Stimulated activated CD4-positive, alpha-beta T cell treated with anti-CD3 and anti-CD28 coated beads, TNF-alpha, amount 100 ng/mL, for 24 hours (primary cell): ENCODE measurements at regions not wholly inside any gene's neighbourhood (a gene's known extent, or its start where the extent isn't known, plus 50 kb on each side); places are given as distances from the start of the nearest gene placed in this dataset.

Experiments used
- DNase-seq, 3 experiments: peaks; one replicate each; pipeline ENCODE4 v3.0.0-alpha.2; 2020; ENCODE audit warnings: low read depth in 3 of 3

DNA sequence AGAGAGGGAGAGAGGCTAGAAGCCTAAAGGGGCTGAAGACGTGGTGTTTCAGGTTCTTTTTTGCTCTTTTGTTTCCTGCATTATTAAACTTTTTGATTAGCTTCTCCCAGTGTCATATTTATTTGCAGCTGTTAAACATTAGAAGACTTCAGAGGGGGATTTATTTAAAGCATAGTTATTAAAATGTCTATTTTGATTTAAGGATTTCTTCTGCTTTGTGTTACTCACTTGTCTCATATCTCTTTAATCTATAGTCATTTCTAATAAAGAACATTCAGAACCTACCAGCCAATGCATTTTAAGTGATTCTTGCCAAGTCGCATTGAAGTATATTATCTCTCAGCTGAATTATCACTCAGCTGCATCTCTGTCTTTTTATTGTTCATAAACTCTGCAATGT lies 152.0 kb upstream of the DYRK2 start:
- DNase-seq: no peak

DNA sequence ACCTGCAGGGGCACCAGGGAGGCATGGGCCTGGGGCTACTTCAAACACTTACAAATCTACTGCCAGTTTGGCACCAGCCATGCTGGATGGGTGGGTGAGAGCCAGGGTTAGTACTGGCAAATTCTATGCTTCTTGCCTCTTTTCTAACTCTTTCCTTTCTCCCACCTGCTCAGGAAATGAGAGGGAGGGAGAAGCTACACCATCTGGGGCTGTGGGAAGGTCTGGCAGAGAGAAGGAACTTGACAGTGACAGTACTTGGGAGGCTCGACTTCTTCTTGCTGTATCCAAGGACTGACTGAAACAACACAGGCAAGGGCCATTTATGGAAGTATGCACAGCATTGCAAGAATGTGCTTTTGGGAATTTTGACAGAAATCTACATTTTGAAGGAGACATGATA lies 149.6 kb upstream of the DYRK2 start:
- DNase-seq: no peak

DNA sequence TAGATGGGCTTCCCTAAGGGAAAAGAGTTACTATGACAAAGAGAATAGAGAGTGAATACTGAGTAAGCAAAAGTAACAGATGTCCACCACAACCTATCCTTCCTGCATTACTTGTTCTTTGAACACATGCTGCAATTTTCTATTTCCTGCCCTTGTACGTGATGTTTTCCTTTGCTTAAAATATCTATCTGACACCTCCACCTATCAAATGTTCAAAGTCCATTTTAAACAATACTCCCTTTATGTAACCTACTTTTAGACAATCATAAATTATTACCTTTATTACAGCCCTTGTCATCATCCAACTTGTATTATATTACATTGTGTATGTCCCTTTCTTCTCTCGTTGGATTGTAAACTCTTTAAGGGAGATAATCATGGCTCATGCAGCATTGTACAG lies 147.2 kb upstream of the DYRK2 start:
- no peak for DNase-seq

DNA sequence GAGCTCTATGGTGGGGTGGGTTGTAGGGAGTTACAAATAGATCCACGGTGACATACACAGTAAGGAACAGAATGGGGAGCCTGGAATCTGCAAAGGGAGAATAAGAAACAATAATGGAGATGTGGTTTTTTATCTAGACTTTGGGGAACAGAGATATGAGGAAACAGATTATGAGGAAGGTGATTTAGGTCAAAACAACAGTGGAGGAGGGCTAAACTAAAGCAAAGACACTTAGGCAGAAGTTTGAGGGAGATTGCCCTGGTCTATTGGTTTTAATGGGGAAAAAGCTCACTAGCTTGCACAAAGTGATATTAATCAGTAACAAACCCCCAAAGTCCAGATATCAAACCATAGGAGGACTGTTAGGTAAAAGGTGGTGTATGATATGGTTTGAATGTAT lies 144.5 kb upstream of the DYRK2 start:
- no peak for DNase-seq

DNA sequence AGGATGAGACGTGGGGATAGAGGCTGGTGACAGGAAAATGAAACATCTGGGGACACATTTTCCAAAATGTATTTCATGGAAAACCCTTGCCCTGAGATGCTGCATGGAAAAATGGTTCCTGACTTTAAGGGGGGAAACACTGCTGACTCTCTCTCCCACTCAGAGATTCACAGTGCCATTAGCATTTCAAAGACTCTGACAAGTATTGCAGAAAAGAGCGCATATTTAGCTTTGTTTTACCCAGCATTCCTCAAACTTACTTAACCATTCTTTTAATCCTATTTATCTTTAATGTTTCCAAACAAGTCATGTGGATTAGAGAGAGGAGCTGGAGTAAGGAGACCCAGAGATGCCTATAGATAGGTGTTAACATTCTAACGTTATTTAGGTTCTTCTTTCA lies 141.8 kb upstream of the DYRK2 start:
- no peak for DNase-seq

DNA sequence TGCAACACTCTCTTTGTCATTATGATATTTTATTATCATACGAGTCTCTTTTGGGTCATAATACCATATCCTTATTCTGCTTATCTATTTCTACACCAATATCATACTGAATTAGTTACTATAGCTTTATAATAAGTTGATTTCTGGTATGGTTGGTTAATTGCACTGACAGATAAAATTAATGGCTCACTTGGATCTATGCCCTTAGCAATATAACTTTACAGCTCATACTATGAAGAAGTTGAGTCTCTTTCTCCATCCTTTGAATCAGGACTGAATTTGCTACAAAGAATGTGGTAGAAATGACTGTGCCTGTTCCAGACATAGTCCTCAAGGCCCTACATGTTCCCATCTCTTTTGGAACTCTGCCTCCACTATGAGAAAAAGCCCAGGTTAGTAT lies 139.7 kb upstream of the DYRK2 start:
- no peak for DNase-seq

DNA sequence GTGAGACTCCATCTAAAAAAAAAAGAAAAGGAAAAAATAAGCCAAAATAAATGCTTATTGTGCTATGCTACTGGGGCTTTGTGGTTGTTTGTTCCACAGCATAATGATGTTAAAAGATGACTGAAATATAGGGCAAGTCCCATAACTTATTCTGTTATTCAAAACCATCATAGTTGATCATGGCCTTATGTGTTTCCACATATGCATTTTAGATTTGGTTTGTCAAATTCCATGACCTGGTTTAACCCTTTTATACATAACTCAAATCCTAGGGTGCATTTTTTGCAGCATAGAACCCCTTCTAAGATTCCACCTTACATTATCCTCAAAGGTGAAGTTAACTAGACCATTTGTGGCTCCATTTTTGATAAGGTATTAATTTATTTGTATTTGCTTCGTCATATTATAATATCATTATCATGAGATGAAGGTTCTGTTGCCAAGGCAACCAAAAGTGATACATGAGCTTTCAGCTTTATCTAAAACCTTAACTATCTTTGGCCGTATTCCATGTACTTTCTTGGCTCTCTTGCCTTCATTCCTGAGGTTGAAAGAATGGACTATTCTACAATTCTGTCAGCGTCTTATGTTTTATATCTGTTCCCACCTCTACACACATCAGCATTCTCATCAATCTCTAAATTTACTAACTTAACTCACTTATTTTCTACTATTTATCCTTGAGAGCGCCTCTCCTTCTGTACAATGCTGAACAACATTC lies 138.7 kb upstream of the DYRK2 start:
- DNase-seq: no peak

DNA sequence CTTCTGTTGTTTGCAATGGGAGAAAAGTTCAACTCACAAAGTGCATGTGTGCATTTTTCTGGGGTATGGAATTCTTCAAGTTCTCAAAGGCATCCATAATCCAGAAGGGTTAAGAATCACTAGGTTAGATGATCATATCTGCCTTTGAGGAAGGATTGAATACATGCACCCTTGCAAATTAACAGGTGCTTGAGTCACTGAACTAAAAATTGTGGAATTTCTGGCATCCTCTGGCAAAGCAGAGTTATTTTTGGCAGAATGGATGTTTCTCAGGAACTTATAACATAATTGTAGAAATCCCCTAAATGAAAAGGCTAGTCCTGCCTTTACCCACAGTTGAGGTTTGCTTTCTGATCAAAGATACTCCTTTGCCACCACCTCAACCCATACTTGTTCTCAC lies 136.5 kb upstream of the DYRK2 start:
- no peak for DNase-seq

DNA sequence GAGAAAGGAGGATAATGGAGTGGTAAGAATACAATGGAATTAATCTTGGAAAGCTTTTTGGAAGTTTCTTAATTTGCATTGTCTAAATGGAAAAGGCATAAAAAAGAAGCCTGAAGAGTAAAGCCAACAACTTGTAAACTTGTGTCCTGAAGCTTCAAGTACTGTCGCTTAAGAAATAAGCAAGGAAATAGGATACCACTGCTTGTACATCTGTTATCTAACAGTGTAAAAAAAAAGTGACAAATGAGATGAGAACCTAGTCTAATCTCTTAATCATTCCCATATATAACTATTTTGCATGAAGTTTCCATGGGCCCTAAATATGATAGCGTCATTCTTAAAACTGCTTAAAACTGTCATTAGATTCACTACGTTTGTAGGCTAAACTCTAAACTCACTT lies 134.0 kb upstream of the DYRK2 start:
- no peak for DNase-seq

DNA sequence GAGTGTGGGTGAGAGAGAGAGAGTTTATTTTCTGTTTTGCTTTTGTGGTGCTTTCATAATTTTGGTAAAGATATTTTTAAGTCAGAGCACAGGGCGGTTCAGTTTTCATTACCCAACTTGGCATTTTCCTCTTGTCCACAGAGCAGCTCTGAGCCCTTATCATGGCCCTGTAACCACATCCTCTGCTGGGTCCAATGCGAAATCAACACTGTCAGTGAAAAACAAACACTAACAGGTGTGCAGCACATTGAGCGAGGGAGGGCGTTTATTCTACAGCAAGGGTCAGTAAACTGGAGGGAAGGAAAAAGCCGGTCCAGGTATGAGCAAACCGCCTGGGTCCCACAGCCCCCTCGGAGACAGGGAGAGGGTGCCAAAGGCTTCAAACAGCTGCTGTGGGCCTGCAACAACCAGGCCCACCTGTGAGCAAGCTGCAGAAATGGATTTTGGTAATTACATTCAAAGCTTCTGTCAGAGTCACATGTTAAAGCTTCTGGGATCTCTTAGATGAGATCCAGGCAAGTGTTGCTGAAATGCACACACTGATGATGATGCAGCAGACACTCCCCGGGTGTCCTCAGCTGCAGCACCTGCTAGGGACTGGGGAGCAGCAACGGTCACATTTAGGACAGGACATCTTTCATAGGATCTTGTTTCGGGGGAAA lies 132.7 kb upstream of the DYRK2 start:
- no peak for DNase-seq

DNA sequence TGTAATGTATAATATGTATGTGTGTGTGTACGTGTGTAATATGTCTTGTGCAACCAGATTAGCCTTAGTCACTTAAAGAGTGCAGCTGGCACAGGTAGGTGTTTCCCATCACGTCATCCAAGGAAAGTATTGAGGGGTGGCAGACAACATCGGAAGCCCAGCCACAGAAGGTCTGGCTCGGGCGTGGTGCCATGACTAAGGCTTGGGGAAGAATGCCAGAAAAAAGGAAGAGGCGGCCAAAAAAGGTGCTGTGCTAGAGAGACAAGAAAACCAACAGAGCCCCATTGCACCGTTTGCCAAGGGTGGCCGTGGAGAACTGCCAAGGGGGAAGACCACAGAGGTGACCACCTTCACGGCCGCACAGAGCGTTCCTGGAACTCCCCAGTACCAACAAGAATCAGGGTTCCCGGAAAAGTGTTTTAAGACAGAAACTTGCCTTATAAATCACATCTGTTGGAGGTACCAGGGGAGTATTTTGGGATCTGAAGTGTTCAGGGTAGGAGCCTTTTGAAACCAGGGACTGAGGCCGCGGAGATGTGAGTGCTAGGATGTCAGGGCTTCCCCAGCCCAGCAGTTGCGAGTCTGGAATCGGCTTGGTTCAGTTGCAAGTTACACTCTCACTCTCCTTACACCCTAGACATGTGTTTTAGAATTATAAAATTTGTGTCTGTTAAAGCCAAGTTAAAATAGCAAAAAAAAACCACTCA lies 131.2 kb upstream of the DYRK2 start:
- no peak for DNase-seq

DNA sequence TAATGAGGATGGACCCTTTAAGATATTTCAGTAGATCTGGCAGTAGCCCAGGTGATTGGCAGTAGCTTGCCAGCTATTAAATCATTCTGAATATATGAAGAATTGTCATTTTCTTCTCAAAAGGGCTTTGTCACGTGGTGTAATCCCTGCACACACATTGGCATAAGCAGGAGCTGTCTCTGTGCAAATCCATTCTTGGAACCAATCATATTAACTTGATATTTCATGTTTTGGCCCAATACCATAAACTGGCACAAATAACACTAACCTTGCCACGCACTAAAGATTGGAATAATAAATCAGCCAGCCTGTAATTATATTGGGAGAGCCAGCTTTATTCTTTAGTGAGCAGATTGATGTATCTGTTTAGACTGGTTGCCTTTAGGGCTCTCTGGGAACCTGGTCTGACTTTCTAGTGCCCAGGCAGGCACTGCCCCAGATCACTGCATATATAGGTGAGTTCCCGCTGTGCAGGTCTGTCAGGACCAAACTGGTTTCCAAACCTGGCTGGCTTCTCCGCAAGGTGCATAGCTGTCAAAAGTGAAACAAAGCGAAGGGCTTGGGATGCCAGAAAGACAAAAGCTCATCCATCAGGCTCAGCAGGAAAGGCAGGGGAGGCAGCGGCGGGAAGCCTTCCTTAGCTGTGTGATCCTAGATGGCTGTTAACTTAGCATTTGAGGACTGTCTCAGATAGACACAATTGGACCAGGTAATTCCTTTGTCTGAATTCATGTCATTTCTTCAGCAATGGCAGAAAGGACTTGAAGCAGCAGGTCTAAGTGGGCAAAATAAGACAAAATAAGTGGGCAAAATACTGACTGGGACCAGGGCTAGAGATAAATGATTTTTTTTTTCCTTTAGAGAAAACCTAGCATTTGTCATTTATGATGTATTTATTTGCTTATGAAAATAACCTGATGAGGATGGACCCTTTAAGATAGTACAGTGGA lies 128.8 kb upstream of the DYRK2 start:
- no peak for DNase-seq

DNA sequence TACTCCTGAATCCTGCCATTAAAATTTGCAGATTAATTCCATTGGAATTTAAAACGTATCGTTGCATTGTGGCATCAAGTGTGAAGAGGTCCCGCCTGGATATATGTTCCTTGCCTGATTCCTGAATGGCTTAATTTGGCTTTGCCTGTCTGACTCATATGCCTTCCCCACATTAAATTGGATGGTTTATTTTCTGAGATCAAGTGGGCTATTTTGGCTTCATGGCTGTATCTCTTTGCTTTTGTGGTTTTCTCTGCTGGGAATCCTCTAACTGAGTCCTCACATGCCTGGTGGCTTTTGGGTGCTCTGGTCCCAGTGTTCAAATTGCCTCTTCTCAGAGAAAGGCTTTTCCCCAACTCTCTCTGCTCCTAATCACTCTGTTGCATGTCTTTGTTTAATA lies 127.9 kb upstream of the DYRK2 start:
- no peak for DNase-seq

DNA sequence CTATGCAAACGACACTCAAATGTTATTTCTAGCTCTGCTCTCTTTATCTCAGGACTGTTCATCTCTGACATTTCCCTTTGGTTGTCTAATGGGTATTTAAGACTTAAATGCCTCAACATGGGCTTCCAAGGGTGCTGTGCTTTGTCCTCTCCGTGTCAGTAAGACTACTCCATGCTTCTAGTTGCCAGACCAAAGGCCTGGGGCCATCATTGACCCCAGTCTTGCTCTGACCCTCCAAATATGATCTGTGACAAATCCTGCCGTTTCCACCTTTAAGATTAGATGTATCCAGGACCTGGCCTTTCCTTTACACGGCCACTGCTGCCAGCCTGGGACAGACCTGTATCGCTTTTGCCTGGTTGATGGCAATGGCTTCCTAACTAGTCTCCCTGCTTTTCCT lies 126.3 kb upstream of the DYRK2 start:
- DNase-seq: no peak

DNA sequence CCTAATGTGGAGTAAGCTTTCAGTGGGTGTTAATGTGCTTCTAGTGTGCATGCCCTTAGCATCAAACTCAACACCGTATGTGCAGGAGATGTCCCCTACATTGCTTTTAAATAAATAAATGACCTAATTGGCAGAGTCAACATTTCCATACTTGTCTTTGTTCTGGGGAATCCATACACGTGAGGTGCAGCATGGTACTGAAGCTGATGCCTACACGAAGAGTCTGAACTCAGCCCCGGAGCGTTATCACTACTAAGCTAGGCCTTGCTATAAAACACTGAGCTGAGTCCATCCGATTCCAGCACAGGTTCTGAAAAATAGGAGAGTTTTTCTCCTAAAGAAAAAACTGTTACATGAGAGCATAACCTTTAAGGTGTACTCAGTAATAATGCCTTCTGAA lies 125.0 kb upstream of the DYRK2 start:
- DNase-seq: no peak

DNA sequence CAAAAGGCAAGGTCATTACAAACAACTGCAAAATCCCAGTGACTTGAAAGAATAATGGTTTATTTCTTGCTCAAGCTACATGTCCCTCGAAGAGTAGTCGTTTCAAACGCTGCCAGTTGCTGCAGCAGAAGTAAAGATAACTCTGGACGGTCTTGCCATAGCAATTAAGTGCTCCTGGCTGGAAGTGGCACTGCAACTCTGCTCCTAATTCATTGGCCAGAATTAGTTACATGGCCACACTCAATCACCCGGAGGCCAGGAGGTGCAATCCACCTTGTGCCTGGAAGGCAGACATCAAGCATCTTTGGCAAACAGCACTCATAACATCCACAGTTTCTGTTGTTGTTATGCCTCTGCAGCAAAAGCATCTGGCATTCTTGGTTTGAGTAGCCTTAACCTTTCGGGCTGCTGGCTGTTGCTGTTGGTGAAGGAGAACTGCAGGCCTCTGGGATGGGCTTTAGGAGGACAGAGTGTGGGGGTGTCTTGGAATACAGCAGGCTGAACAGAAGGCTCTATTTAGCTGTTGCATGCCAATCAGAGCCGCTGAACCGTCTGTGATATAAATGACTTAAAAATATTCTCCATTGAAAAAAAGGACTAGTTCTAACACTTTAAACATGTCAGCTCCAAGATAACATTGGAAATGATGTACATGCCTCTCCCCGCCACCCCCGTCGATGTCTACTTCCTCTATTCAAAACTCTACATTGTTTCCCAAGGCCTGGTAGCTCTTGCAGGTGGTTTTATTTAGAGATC lies 123.5 kb upstream of the DYRK2 start:
- DNase-seq: no peak

DNA sequence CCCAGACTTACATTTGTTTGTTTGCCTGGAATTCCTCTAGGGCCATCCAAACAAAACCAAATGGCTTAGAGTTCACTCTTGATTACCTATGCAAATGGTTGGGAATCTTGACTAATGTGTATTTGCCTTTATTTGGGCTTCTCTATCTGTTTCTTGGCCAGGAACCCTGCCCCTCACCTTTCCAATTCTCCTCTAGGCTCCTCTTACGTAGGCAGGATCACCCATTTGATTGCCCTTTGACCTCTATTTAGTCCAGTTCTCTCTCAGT lies 123.0 kb upstream of the DYRK2 start:
- DNase-seq: no peak

DNA sequence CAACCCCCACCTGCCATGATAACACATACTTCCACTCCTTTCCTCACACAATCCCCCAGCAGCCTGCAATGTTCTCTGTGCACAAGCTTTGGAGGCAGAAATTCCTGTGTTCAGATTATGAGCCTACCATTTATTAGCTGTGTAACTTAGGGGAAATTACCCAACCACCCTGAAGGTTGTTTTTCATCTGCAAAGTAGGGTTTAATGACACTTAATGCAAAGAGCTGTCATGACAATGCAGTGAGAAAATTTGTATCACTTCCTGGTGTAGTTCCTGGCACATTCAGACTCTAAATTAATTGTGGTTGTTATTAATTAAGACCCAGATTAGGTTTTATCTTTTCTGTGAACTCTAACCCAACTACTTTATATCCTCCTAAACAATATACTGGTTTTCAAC lies 122.4 kb upstream of the DYRK2 start:
- no peak for DNase-seq

DNA sequence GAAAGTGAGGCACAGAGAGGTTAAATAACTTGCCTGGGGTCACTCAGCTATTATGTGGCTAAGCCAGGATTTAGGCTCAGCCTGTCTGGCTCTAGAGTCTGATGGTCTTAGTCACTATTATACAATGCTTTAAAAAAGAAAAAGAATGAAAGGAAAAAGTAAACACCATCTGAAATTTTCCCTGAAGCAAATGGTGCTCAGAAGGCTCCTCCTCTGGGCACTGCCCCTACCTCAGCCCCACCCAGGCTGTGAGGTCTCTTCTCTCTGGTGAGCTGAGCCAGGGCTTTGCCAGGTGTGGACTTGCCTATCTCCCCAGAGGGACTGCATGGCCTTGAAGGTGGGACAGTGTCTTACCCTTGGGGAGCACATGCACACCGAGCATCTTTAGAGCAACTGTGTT lies 117.5 kb upstream of the DYRK2 start:
- no peak for DNase-seq

DNA sequence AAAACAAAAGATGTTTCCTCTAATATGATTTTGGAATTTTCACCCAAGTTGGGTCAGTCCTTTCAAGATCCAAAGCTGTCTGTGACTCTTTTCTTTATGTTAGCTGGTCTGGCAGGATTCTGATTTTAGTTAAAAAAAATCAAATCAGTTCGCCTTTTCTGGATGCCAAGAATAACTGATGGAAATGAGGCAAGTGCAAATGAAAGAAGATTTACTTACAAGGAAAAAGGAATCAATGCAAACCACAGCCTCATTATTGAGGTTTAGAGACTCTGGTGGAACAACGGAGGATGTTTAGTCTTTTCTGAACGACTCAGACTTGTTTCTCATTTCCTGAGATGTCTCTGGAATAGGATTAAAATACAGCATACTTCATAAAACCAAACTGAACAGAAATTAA lies 117.0 kb upstream of the DYRK2 start:
- no peak for DNase-seq

DNA sequence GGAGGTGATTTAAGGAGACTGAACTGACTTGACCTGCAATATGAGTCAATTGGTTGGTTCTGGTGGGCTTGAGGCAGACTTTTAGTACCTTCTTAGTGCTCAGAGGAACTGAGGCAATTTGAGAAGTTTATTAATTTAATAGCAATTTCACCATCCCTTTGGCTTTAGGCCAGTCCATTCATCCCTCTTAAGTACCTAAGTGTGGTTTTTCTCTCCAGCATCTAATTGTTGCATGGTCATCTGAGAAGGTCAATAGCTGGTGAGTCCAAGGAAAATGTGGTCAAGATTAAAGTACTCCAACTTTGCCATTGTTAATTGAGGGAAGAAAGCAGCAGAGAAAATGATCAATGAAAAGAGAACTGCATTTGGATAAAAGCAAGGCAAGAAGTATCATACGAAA lies 115.4 kb upstream of the DYRK2 start:
- DNase-seq: no peak

DNA sequence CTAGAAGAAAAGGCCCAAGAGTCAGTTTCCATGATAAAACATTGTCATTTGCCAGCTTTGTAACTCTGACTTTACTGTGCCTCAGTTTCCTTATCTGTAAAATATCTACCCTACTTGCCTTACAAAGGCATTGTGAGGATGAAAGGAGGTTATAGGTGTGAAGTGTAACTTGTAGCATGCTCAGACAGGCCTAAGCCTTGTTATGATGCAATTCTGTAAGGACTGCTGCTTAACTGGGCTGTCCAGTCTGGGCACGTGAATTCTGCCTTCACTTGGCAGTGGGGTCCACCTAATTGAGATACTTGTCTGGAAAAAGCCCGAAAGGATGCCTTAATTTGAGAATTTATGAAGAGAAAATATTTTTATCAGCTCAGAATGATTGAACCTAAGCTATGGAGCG lies 114.5 kb upstream of the DYRK2 start:
- DNase-seq: no peak
